OCI-M2 (cell line): ENCODE measurements at regions not wholly inside any gene's neighbourhood (a gene's known extent, or its start where the extent isn't known, plus 50 kb on each side); places are given as distances from the start of the nearest gene placed in this dataset.

Source experiments
- DNase-seq: peaks from one replicate; lab custom pipeline; 2025; ENCODE audit not compliant: unreplicated experiment; lab: John Stamatoyannopoulos, UW

- DNase-seq, result no peak
Observed at GRCh38 chr18:56545464-56545863, 92.9 kb downstream of the TXNL1 start.

- no peak for DNase-seq
Observed at GRCh38 chr18:56542476-56542875, 95.9 kb downstream of the TXNL1 start.

- no peak for DNase-seq
Observed at GRCh38 chr18:56541793-56542192, 96.6 kb downstream of the TXNL1 start.

- DNase-seq, result no peak
Observed at GRCh38 chr18:56541340-56541739, 97.1 kb downstream of the TXNL1 start.

- no peak for DNase-seq
Observed at GRCh38 chr18:56538746-56539145, 99.6 kb downstream of the TXNL1 start.

GRCh38 chr18:56532176-56532840 lies 106.1 kb downstream of the TXNL1 start:
- DNase-seq, result no peak

- DNase-seq, result no peak
Observed at GRCh38 chr18:56522816-56523215, 115.6 kb downstream of the TXNL1 start.

GRCh38 chr18:56521263-56521662 lies 117.1 kb downstream of the TXNL1 start:
- DNase-seq, result no peak

GRCh38 chr18:56517761-56518160 lies 120.6 kb downstream of the TXNL1 start:
- DNase-seq, result no peak

- DNase-seq, result no peak
Observed at GRCh38 chr18:56517196-56517595, 121.2 kb downstream of the TXNL1 start.

- no peak for DNase-seq
Observed at GRCh38 chr18:56516789-56517188, 121.6 kb downstream of the TXNL1 start.

- DNase-seq, result no peak
Observed at GRCh38 chr18:56515522-56515921, 122.9 kb downstream of the TXNL1 start.

- no peak for DNase-seq
Observed at GRCh38 chr18:56511996-56512395, 126.4 kb downstream of the TXNL1 start.

GRCh38 chr18:56510108-56510507 lies 128.3 kb downstream of the TXNL1 start:
- DNase-seq, result no peak

GRCh38 chr18:56509656-56510055 lies 128.7 kb downstream of the TXNL1 start:
- DNase-seq, result no peak

- no peak for DNase-seq
Observed at GRCh38 chr18:56508370-56509036, 129.9 kb downstream of the TXNL1 start.

GRCh38 chr18:56505971-56506370 lies 132.4 kb downstream of the TXNL1 start:
- no peak for DNase-seq

- no peak for DNase-seq
Observed at GRCh38 chr18:56505293-56505692, 133.1 kb downstream of the TXNL1 start.

- DNase-seq, result no peak
Observed at GRCh38 chr18:56501896-56502295, 136.5 kb downstream of the TXNL1 start.

- DNase-seq, result no peak
Observed at GRCh38 chr18:56495884-56496283, 142.5 kb downstream of the TXNL1 start.

- no peak for DNase-seq
Observed at GRCh38 chr18:56493531-56493930, 144.9 kb downstream of the TXNL1 start.

- DNase-seq, result no peak
Observed at GRCh38 chr18:56492136-56492535, 146.3 kb downstream of the TXNL1 start.

GRCh38 chr18:56490942-56491341 lies 147.4 kb downstream of the TXNL1 start:
- no peak for DNase-seq
